IMR-90 (cell line): ENCODE measurements at regions not wholly inside any gene's neighbourhood (a gene's known extent, or its start where the extent isn't known, plus 50 kb on each side); places are given as distances from the start of the nearest gene placed in this dataset.

Source experiments
- ATAC-seq: fragments of 200-7000 bp; cut with Tn5 transposase; 2 replicates; pipeline ENCODE4 v1.9.1; 2020; ENCODE audit warnings: low read depth, mild to moderate bottlenecking, moderate library complexity
- BruUV-seq: library from RNA; stranded (reverse); fragments of 400-500 nt; replicated peaks from 2 replicates; lab custom pipeline; 2021; lab: Mats Ljungman, UMichigan
- CTCF ChIA-PET: fragments of 300-600 bp; formaldehyde crosslinking; extraction: SDS; loops from one replicate; lab custom pipeline; 2021; ENCODE audit warnings: antibody characterized with exemption; lab: Yijun Ruan, JAX
- POLR2A ChIA-PET: fragments of 300-600 bp; sonication (Branson Sonifier 250); formaldehyde crosslinking; loops from one replicate; lab custom pipeline; 2022; ENCODE audit warnings: antibody characterized with exemption; ENCODE audit not compliant: unreplicated experiment; lab: Charles Lee
- DNase-seq: peaks from one replicate; pipeline ENCODE4 v3.0.0; 2013
- H2AFZ ChIP-seq: replicated peaks from 2 replicates; pipeline ENCODE3; 2013; ENCODE audit warnings: low read length, mild to moderate bottlenecking; ENCODE audit not compliant: poor library complexity
- H2AK5ac ChIP-seq: 2 replicates; pipeline ENCODE4 v1.6.1; 2013; ENCODE audit warnings: low read depth, low read length, inconsistent platforms
- H2AK9ac ChIP-seq: replicated peaks from 2 replicates; pipeline ENCODE3; 2013; ENCODE audit warnings: mild to moderate bottlenecking, low read depth, low read length, moderate library complexity; ENCODE audit not compliant: poor library complexity
- H2BK120ac ChIP-seq: 2 replicates; pipeline ENCODE4 v1.6.1; 2013; ENCODE audit warnings: low read depth, low read length, inconsistent platforms
- H2BK15ac ChIP-seq: 3 replicates; pipeline ENCODE4 v1.6.1; 2013; ENCODE audit warnings: low read depth, low read length, inconsistent platforms
- H2BK20ac ChIP-seq: 2 replicates; pipeline ENCODE4 v1.6.1; 2013; ENCODE audit warnings: low read depth, mild to moderate bottlenecking, inconsistent platforms, low read length, moderate library complexity
- H2BK5ac ChIP-seq: 2 replicates; pipeline ENCODE4 v1.6.1; 2013; ENCODE audit warnings: mild to moderate bottlenecking, low read depth, low read length, inconsistent platforms; ENCODE audit not compliant: poor library complexity, severe bottlenecking
- H3K14ac ChIP-seq: replicated peaks from 2 replicates; pipeline ENCODE4 v1.6.1; 2013; ENCODE audit warnings: low read depth, low read length, inconsistent platforms
- H3K18ac ChIP-seq: 2 replicates; pipeline ENCODE4 v1.6.1; 2013; ENCODE audit warnings: low read depth, low read length, control low read depth
- H3K23ac ChIP-seq: 2 replicates; pipeline ENCODE4 v1.6.1; 2013; ENCODE audit warnings: low read depth, low read length, inconsistent platforms
- H3K27ac ChIP-seq: 2 replicates; pipeline ENCODE4 v1.5.1; 2013; ENCODE audit warnings: mild to moderate bottlenecking, control low read depth, low read length; ENCODE audit not compliant: insufficient read depth
- H3K27me3 ChIP-seq: 2 replicates; pipeline ENCODE4 v1.6.1; 2013; ENCODE audit warnings: low read length; ENCODE audit not compliant: control insufficient read depth, insufficient read depth
- H3K36me3 ChIP-seq: 2 replicates; pipeline ENCODE4 v1.6.1; 2013; ENCODE audit warnings: low read length, mixed read lengths; ENCODE audit not compliant: control insufficient read depth, insufficient read depth
- H3K4ac ChIP-seq: 2 replicates; pipeline ENCODE4 v1.6.1; 2013; ENCODE audit warnings: low read depth, low read length, inconsistent platforms
- H3K4me1 ChIP-seq: 2 replicates; pipeline ENCODE4 v1.6.1; 2013; ENCODE audit warnings: low read length, mixed read lengths; ENCODE audit not compliant: control insufficient read depth, insufficient read depth
- H3K4me2 ChIP-seq: 2 replicates; pipeline ENCODE4 v1.6.1; 2013; ENCODE audit warnings: low read depth, mild to moderate bottlenecking, control low read depth, low read length, moderate library complexity
- H3K4me3 ChIP-seq: 2 replicates; pipeline ENCODE4 v1.5.1; 2013; ENCODE audit warnings: low read depth, mild to moderate bottlenecking, control low read depth, low read length, moderate library complexity; ENCODE audit not compliant: insufficient read depth
- H3K56ac ChIP-seq: 2 replicates; pipeline ENCODE4 v1.6.1; 2013; ENCODE audit warnings: low read length, inconsistent platforms; ENCODE audit not compliant: insufficient read depth; ENCODE audit errors: extremely low read depth
- H3K79me1 ChIP-seq, 2 experiments: 2 replicates each; pipeline ENCODE4 v1.6.1; 2013; ENCODE audit warnings: low read length in 2 of 2, inconsistent platforms in 1 of 2, low read depth in 1 of 2
- H3K9ac ChIP-seq: 2 replicates; pipeline ENCODE4 v1.6.1; 2013; ENCODE audit warnings: low read depth, low read length, control low read depth
- H3K9me1 ChIP-seq: 2 replicates; pipeline ENCODE4 v1.6.1; 2013; ENCODE audit warnings: low read length, inconsistent platforms; ENCODE audit not compliant: insufficient read depth
- H3K9me3 ChIP-seq: 2 replicates; pipeline ENCODE4 v1.6.1; 2013; ENCODE audit warnings: low read length; ENCODE audit not compliant: control insufficient read depth, insufficient read depth
- H4K20me1 ChIP-seq: 2 replicates; pipeline ENCODE4 v1.6.1; 2013; ENCODE audit warnings: low read length, inconsistent platforms; ENCODE audit not compliant: insufficient read depth
- H4K5ac ChIP-seq: 2 replicates; pipeline ENCODE4 v1.6.1; 2013; ENCODE audit warnings: mild to moderate bottlenecking, low read depth, low read length, control low read depth
- H4K8ac ChIP-seq, 2 experiments: 2 replicates each; pipeline ENCODE4 v1.6.1; 2013; ENCODE audit warnings: low read depth in 2 of 2, low read length in 2 of 2, control low read depth in 1 of 2, inconsistent platforms in 1 of 2
- H4K91ac ChIP-seq: 2 replicates; pipeline ENCODE4 v1.6.1; 2013; ENCODE audit warnings: low read depth, low read length, inconsistent platforms; ENCODE audit not compliant: insufficient read depth
- BHLHE40 ChIP-seq: fragments of 150-350 bp; IDR thresholded peaks from 2 replicates; pipeline ENCODE4 v1.6.1; 2016; ENCODE audit warnings: mild to moderate bottlenecking, low read depth, low read length
- CEBPB ChIP-seq: IDR thresholded peaks from 2 replicates; pipeline ENCODE4 v1.6.1; 2012; ENCODE audit warnings: low read depth, low read length, improper control_type of control experiment
- CHD1 ChIP-seq: IDR thresholded peaks from 2 replicates; pipeline ENCODE4 v1.6.1; 2012; ENCODE audit warnings: low read depth, low read length, improper control_type of control experiment
- FOS ChIP-seq: fragments of 150-350 bp; IDR thresholded peaks from 2 replicates; pipeline ENCODE4 v1.6.1; 2016; ENCODE audit warnings: low read depth, low read length
- MAZ ChIP-seq: IDR thresholded peaks from 2 replicates; pipeline ENCODE4 v1.6.1; 2012; ENCODE audit warnings: low read depth, mild to moderate bottlenecking, low read length, improper control_type of control experiment, moderate library complexity, borderline replicate concordance
- MXI1 ChIP-seq: IDR thresholded peaks from 2 replicates; pipeline ENCODE4 v1.6.1; 2012; ENCODE audit warnings: low read depth, mild to moderate bottlenecking, low read length, moderate library complexity, borderline replicate concordance
- NFE2L2 ChIP-seq: fragments of 150-350 bp; IDR thresholded peaks from 2 replicates; pipeline ENCODE4 v1.6.1; 2016; ENCODE audit warnings: low read depth, mild to moderate bottlenecking, low read length
- RAD21 ChIP-seq: IDR thresholded peaks from 2 replicates; pipeline ENCODE4 v1.6.1; 2012; ENCODE audit warnings: low read length, improper control_type of control experiment
- RCOR1 ChIP-seq: IDR thresholded peaks from 2 replicates; pipeline ENCODE4 v1.6.1; 2012; ENCODE audit warnings: mild to moderate bottlenecking, low read length, improper control_type of control experiment; ENCODE audit not compliant: insufficient replicate concordance
- RFX5 ChIP-seq: IDR thresholded peaks from 2 replicates; pipeline ENCODE4 v1.8.0; 2012; ENCODE audit warnings: low read depth, mild to moderate bottlenecking, low read length, moderate library complexity
- SMC3 ChIP-seq: fragments of 150-350 bp; IDR thresholded peaks from 2 replicates; pipeline ENCODE4 v1.6.1; 2016; ENCODE audit warnings: low read depth, mild to moderate bottlenecking, antibody characterized with exemption, low read length, moderate library complexity
- WGBS, 2 experiments: methylation state at CpG; one replicate each; pipeline versions ENCODE4 v1.1.5 to v1.1.7; 2013; ENCODE audit warnings: missing lambda C conversion rate in 2 of 2; ENCODE audit not compliant: insufficient read length in 1 of 2; ENCODE audit errors: extremely low coverage in 2 of 2; 5-methylcytosine and 5-hydroxymethylcytosine counted together
- dilution Hi-C: fragments of 300-500 bp; cut with HindIII; formaldehyde crosslinking; loops from one replicate; pipeline ENCODE4 v1.14.3; 2018; ENCODE audit warnings: low sequenced_read_pairs; ENCODE audit not compliant: unreplicated experiment
- in situ Hi-C: fragments of 300-500 bp; cut with MboI; formaldehyde crosslinking; loops from 3 replicates; pipeline ENCODE4 v1.14.3; 2019; ENCODE audit warnings: low sequenced_read_pairs, inconsistent platforms, mixed read lengths
- intact Hi-C: fragments of 100-400 bp; cut with micrococcal nuclease; formaldehyde crosslinking; loops from 2 replicates; pipeline ENCODE4 v1.10.0; 2022
- TF ChIP-seq, protein P1 (sequence below): conservative IDR thresholded peaks from 2 replicates; pipeline ENCODE4 v1.5.1; 2012; ENCODE audit warnings: mild to moderate bottlenecking, low read depth, low read length, improper control_type of control experiment
- TF ChIP-seq, protein P2 (sequence below): fragments of 150-350 bp; IDR thresholded peaks from 2 replicates; pipeline ENCODE4 v1.6.1; 2017; ENCODE audit warnings: mild to moderate bottlenecking, antibody characterized with exemption, low read length, low read depth

DNA sequence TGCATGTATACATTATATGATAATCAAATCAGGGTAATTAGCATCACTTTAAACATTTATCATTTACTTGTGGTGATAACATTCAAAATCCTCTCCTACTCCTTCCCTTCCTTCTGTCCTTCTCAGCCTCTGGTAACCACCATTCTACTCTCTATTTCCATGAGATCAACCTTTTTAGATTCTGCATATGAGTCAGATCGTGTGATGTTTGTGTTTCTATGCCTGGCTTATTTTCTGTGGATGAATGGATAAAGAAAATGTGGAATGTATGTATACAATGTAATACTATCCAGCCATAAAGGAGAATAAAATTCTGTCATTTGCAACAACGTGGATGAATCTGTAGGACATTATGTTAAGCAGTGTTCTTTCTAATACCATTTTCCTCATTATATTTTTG lies 123.9 kb downstream of the NAA11 start:
- no CpG with 5 or more reads among the region's 2 CpGs for WGBS, 2 experiments
- in situ Hi-C loops, result no loop called here
- Histone ChIP-seq H2AK5ac (no peak overlapping the region), H4K8ac (no peak overlapping the region), H3K9me1 (no peaks in the 10 kb centered on the region), H4K20me1 (no peaks in the 10 kb centered on the region), H3K14ac (no peak overlapping the region), H3K4me1 (no peaks in the 10 kb centered on the region), H3K4me3 (no peak overlapping the region), H3K56ac (no peak overlapping the region), H2AK9ac (no peak overlapping the region), H3K27me3 (no peaks in the 10 kb centered on the region), H3K18ac (no peak overlapping the region), H3K4me2 (no peak overlapping the region), H3K79me1 (no peaks in the 10 kb centered on the region), H2AFZ (no peak overlapping the region), H2BK15ac (no peak overlapping the region), H3K4ac (no peak overlapping the region), H3K9ac (no peak overlapping the region), H3K27ac (no peak overlapping the region), H4K5ac (no peak overlapping the region), H2BK120ac (no peak overlapping the region), H3K9me3 (no peaks in the 10 kb centered on the region), H4K91ac (no peak overlapping the region), H3K36me3 (no peaks in the 10 kb centered on the region), H2BK5ac (no peak overlapping the region), H2BK20ac (no peak overlapping the region), H3K23ac (no peak overlapping the region)
- intact Hi-C loops, result no loop called here
- dilution Hi-C loops, result no loop called here
- ATAC-seq (peak; percentile 42; the same call in 1 of the 2 replicates), DNase-seq (no peak)
- ChIA-PET CTCF (no interaction called here), POLR2A (no interaction called here)
- TF ChIP-seq RCOR1 (no peak), NFE2L2 (no peak), RFX5 (no peak), SMC3 (no peak), MXI1 (no peak), MAZ (no peak), BHLHE40 (no peak), FOS (no peak), CHD1 (no peak), RAD21 (no peak), CEBPB (no peak)
- TF ChIP-seq, protein P1, sequence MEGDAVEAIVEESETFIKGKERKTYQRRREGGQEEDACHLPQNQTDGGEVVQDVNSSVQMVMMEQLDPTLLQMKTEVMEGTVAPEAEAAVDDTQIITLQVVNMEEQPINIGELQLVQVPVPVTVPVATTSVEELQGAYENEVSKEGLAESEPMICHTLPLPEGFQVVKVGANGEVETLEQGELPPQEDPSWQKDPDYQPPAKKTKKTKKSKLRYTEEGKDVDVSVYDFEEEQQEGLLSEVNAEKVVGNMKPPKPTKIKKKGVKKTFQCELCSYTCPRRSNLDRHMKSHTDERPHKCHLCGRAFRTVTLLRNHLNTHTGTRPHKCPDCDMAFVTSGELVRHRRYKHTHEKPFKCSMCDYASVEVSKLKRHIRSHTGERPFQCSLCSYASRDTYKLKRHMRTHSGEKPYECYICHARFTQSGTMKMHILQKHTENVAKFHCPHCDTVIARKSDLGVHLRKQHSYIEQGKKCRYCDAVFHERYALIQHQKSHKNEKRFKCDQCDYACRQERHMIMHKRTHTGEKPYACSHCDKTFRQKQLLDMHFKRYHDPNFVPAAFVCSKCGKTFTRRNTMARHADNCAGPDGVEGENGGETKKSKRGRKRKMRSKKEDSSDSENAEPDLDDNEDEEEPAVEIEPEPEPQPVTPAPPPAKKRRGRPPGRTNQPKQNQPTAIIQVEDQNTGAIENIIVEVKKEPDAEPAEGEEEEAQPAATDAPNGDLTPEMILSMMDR, result no peak
- TF ChIP-seq, protein P2, sequence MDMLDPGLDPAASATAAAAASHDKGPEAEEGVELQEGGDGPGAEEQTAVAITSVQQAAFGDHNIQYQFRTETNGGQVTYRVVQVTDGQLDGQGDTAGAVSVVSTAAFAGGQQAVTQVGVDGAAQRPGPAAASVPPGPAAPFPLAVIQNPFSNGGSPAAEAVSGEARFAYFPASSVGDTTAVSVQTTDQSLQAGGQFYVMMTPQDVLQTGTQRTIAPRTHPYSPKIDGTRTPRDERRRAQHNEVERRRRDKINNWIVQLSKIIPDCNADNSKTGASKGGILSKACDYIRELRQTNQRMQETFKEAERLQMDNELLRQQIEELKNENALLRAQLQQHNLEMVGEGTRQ, result no peak
- BruUV-seq, result no TSS peak
